Endodermal cell (in vitro differentiated cells): ENCODE measurements at regions not wholly inside any gene's neighbourhood (a gene's known extent, or its start where the extent isn't known, plus 50 kb on each side); places are given as distances from the start of the nearest gene placed in this dataset.
"Not testable (repeated sequence)": the region's sequence is repeated elsewhere in the genome, so short reads cannot be mapped to it uniquely, and the experiment has no call there.

Experiments
- DNase-seq: peaks from one replicate; pipeline ENCODE4 v3.0.0-alpha.2; 2017
- H3K27ac ChIP-seq: 2 replicates; pipeline ENCODE4 v1.5.1; 2013; ENCODE audit warnings: mild to moderate bottlenecking, low read depth, low read length, moderate library complexity
- H3K27me3 ChIP-seq: 2 replicates; pipeline ENCODE4 v1.6.1; 2013; ENCODE audit warnings: mild to moderate bottlenecking, low read length, moderate library complexity; ENCODE audit not compliant: insufficient read depth, control insufficient read depth, poor library complexity, severe bottlenecking
- H3K36me3 ChIP-seq: 2 replicates; pipeline ENCODE4 v1.7.0; 2013; ENCODE audit warnings: mild to moderate bottlenecking, low read length, moderate library complexity; ENCODE audit not compliant: control insufficient read depth, insufficient read depth
- H3K4me1 ChIP-seq: one replicate; pipeline ENCODE4 v1.7.0; 2013; ENCODE audit warnings: low read length; ENCODE audit not compliant: control insufficient read depth, insufficient read depth
- H3K4me3 ChIP-seq: 2 replicates; pipeline ENCODE4 v1.5.1; 2013; ENCODE audit warnings: mild to moderate bottlenecking, low read length, moderate library complexity
- H3K9ac ChIP-seq: 2 replicates; pipeline ENCODE4 v1.6.1; 2013; ENCODE audit warnings: mild to moderate bottlenecking, low read length, moderate library complexity; ENCODE audit not compliant: poor library complexity, severe bottlenecking; ENCODE audit errors: extremely low read depth
- H3K9me3 ChIP-seq: 2 replicates; pipeline ENCODE4 v1.6.1; 2013; ENCODE audit warnings: mild to moderate bottlenecking, low read length, moderate library complexity; ENCODE audit not compliant: control insufficient read depth
- H3K27ac Mint-ChIP-seq: 2 replicates; pipeline ENCODE4 v1.8.0; 2020; ENCODE audit warnings: mixed read lengths
- H3K27me3 Mint-ChIP-seq: 2 replicates; pipeline ENCODE4 v1.8.0; 2021; ENCODE audit warnings: mild to moderate bottlenecking, mixed read lengths; ENCODE audit not compliant: insufficient read depth
- H3K36me3 Mint-ChIP-seq: 2 replicates; pipeline ENCODE4 v1.8.0; 2020; ENCODE audit warnings: low read depth, mixed read lengths
- H3K4me1 Mint-ChIP-seq: 2 replicates; pipeline ENCODE4 v1.8.0; 2020; ENCODE audit warnings: mixed read lengths
- H3K4me3 Mint-ChIP-seq: 2 replicates; pipeline ENCODE4 v1.8.0; 2020; ENCODE audit warnings: mild to moderate bottlenecking, moderate library complexity, mixed read lengths
- H3K9me3 Mint-ChIP-seq: 2 replicates; pipeline ENCODE4 v1.8.0; 2020; ENCODE audit warnings: mild to moderate bottlenecking, mixed read lengths
- WGBS, 2 experiments: methylation state at CpG; one replicate each; pipeline versions ENCODE4 v1.1.5 to v1.1.7; 2013; ENCODE audit warnings: missing lambda C conversion rate in 2 of 2, mixed read lengths in 1 of 2; ENCODE audit not compliant: insufficient coverage in 1 of 2, insufficient read length in 1 of 2; 5-methylcytosine and 5-hydroxymethylcytosine counted together
- TF ChIP-seq, protein P1 (sequence below): fragments of 200-600 bp; sonication (generic); conservative IDR thresholded peaks from 2 replicates; pipeline ENCODE4 v1.5.0; 2021; ENCODE audit warnings: antibody characterized with exemption, mild to moderate bottlenecking

DNA sequence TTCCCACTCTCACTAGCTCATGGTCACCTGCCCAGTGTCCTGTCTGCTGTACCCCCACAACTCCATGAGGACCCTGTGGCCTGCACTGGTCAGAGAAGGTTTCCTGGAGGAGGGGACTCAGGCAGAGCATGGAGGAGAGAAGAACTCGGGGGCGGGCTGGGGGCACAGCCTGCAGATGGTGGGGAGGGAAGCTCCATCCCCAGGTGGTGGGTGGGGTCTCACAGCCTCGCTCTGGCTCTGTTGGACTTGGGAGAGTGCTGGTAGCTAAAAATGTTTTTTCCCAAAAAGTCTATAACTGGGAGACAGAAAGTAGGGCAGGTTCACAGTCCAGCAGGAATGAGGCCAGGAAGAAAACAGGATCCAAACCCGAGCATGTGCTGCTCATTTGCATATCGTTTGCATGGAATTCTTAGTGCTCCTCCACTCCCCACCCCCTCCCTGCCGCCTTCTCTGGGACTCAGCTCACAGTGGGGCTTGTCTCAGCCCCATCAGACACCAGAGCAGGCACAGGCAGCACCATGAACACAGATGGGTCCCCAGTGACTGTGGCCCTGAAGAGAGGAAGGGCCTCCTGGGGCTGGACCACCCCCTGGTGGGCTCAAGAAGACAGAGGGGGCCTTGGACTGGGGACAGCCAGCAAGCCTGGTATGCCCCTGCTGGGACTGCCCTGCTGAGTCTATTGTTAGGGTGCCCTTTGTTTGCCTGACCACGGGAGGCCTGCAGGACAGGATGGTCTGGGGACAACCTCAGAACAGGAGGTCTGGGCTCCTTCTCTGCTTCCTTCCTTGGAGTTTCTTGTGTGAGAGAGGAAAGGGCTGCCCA, 67.0 kb upstream of the SFSWAP start:
- TF ChIP-seq, protein P1, sequence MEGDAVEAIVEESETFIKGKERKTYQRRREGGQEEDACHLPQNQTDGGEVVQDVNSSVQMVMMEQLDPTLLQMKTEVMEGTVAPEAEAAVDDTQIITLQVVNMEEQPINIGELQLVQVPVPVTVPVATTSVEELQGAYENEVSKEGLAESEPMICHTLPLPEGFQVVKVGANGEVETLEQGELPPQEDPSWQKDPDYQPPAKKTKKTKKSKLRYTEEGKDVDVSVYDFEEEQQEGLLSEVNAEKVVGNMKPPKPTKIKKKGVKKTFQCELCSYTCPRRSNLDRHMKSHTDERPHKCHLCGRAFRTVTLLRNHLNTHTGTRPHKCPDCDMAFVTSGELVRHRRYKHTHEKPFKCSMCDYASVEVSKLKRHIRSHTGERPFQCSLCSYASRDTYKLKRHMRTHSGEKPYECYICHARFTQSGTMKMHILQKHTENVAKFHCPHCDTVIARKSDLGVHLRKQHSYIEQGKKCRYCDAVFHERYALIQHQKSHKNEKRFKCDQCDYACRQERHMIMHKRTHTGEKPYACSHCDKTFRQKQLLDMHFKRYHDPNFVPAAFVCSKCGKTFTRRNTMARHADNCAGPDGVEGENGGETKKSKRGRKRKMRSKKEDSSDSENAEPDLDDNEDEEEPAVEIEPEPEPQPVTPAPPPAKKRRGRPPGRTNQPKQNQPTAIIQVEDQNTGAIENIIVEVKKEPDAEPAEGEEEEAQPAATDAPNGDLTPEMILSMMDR, result no peak
- Histone ChIP-seq H3K9me3 (no peaks in the 10 kb centered on the region), H3K27ac (no peak overlapping the region), H3K36me3 (no peaks in the 10 kb centered on the region), H3K9ac (no peak overlapping the region), H3K27me3 (no peaks in the 10 kb centered on the region), H3K4me3 (no peak overlapping the region), H3K4me1 (no peaks in the 10 kb centered on the region)
- H3K27ac Mint-ChIP-seq, result no peak overlapping the region
- WGBS, 2 experiments, result 60 to 69% methylated on average over 2 to 7 of the region's 7 CpGs
- DNase-seq, result peak; percentile 62
- H3K4me3 Mint-ChIP-seq, result no peak overlapping the region
- no peaks in the 10 kb centered on the region for H3K36me3 Mint-ChIP-seq
- H3K27me3 Mint-ChIP-seq, result peaks cover 3% of the 10 kb centered on the region
- H3K9me3 Mint-ChIP-seq, result no peaks in the 10 kb centered on the region
- H3K4me1 Mint-ChIP-seq, result peaks cover 11% of the 10 kb centered on the region

DNA sequence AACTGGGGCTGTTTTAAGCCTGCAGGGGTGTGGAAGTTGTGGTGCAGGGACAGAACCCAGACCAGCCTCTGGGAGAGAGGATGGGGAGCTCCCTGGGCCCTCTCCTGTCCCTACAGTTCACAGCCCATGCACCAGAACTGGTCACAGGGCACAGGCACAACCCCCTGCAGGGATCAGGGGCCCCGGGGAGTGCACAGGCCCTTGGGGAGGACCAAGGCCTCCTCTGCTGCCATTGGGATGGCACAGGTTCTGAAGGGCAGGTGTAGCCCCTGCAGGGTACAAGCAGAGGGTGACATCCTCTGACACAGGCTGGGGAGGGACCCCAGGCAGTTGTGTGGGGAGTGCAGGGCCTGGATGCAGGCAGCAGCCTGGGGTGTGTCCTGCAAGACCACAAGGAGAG, 66.4 kb upstream of the SFSWAP start:
- H3K4me1 ChIP-seq, result no peaks in the 10 kb centered on the region
- Mint-ChIP-seq H3K4me1 (peaks cover 11% of the 10 kb centered on the region), H3K9me3 (no peaks in the 10 kb centered on the region), H3K36me3 (no peaks in the 10 kb centered on the region), H3K4me3 (no peak overlapping the region), H3K27ac (no peak overlapping the region), H3K27me3 (peaks cover 3% of the 10 kb centered on the region)
- H3K27ac ChIP-seq, result no peak overlapping the region
- no peak overlapping the region for H3K4me3 ChIP-seq
- WGBS, 2 experiments, result 92% methylated on average over 1 of the region's 1 CpG; no CpG with 5 or more reads in 1 of the 2 experiments
- H3K9me3 ChIP-seq, result no peaks in the 10 kb centered on the region
- TF ChIP-seq, protein P1, result no peak
- H3K27me3 ChIP-seq, result no peaks in the 10 kb centered on the region
- no peaks in the 10 kb centered on the region for H3K36me3 ChIP-seq
- no peak overlapping the region for H3K9ac ChIP-seq
- DNase-seq, result peak; percentile 52

DNA sequence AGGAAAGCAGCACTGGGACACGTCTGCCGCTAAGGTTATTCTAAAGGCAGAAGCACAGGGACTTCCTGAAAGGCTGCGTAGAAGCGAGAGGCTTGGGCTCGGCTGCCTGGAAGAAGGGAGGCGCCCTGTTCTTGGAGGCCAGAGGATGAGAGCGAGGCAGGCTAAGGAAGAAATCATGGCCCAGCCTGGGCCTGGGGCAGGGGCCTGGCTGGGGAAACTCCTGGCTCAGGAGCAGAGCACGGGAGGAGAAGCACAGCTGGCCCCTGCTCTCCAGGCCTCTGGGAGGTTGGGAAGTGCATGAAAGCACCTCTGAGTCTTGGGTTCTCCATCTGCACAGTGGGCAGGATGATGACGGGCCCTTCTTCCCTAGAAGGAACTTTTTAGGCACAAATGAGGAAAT, 66.0 kb upstream of the SFSWAP start:
- not testable (repeated sequence) for H3K27ac Mint-ChIP-seq, H3K9me3 Mint-ChIP-seq, H3K27me3 ChIP-seq, DNase-seq, H3K27ac ChIP-seq, H3K4me3 ChIP-seq, H3K9ac ChIP-seq, H3K4me1 ChIP-seq, H3K9me3 ChIP-seq, H3K4me3 Mint-ChIP-seq, H3K27me3 Mint-ChIP-seq, H3K36me3 Mint-ChIP-seq, H3K36me3 ChIP-seq
- peaks cover 11% of the 10 kb centered on the region for H3K4me1 Mint-ChIP-seq
- WGBS, 2 experiments, result 89% methylated on average over 5 to 9 of the region's 9 CpGs

DNA sequence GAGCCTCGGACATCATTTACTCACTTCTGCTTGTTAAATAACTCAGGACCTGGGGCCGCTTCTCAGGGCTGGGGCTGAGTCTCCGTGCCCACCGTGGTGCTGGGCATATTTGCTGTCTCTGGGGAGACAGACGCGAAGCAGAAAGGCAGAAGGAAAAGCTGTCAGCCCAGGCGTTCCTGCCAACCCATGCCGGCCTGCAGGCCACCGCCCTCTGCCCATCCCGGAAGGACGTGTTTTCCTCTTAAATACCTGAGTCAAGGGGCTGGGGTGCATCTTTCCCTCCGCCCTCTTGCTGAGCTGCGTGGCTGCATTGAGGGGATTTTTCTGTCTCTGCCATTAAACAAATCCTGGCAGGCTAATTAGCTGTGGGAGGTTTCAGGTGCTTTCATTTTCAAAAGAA, 65.3 kb upstream of the SFSWAP start:
- not testable (repeated sequence) for H3K4me1 ChIP-seq, H3K27ac Mint-ChIP-seq, H3K27me3 ChIP-seq, H3K36me3 Mint-ChIP-seq, H3K9me3 Mint-ChIP-seq, H3K27ac ChIP-seq, H3K4me3 Mint-ChIP-seq, H3K27me3 Mint-ChIP-seq, H3K36me3 ChIP-seq, H3K9ac ChIP-seq, H3K4me3 ChIP-seq, H3K9me3 ChIP-seq
- WGBS, 2 experiments, result 68% methylated on average over 6 of the region's 13 CpGs; no CpG with 5 or more reads in 1 of the 2 experiments
- H3K4me1 Mint-ChIP-seq, result peaks cover 11% of the 10 kb centered on the region
- peak; percentile 36 for DNase-seq

DNA sequence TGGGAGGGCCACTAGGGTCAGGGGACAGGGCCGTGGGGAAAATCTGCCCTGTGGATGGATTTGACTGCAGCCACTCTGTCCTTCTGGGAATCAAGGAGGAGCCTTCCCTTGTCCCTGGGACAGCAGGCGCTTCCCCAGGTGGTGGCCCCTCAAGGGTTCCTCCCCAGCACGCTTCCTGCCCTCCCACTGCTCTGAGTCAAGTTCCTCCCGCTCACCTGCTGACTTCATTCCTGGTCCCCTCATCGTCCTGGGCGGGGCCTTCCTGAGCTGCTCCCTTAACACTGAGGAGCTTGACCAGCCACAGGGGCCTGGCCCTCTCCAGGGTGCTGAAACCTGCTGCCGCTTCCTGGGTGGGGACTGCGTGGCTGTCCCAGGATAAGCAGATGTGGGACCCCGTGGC, 64.4 kb upstream of the SFSWAP start:
- DNase-seq, result peak; percentile 70
- not testable (repeated sequence) for H3K27ac ChIP-seq, H3K36me3 Mint-ChIP-seq, H3K27me3 ChIP-seq, H3K4me3 Mint-ChIP-seq, H3K27me3 Mint-ChIP-seq, H3K4me1 ChIP-seq, H3K9me3 ChIP-seq, H3K36me3 ChIP-seq, H3K27ac Mint-ChIP-seq, H3K9me3 Mint-ChIP-seq, H3K4me3 ChIP-seq, H3K9ac ChIP-seq
- WGBS, 2 experiments, result 33 to 38% methylated on average over 1 to 4 of the region's 9 CpGs
- peaks cover 11% of the 10 kb centered on the region for H3K4me1 Mint-ChIP-seq
